Gastroesophageal sphincter (tissue), 3 donors: ENCODE measurements at regions not wholly inside any gene's neighbourhood (a gene's known extent, or its start where the extent isn't known, plus 50 kb on each side); places are given as distances from the start of the nearest gene placed in this dataset.

Experiments used
- POLR2A ChIP-seq, 2 donors: fragments of 450-650 bp; IDR thresholded peaks; one replicate each; pipeline ENCODE4 v1.6.1; 2017; ENCODE audit warnings: antibody characterized with exemption in 2 of 2, mild to moderate bottlenecking in 2 of 2, moderate library complexity in 1 of 2
- TF ChIP-seq, protein P1 (sequence below), 4 experiments: fragments of 200-600 bp in 2 of 4; fragments of 450-650 bp in 2 of 4; sonication (generic) in 1 of 4; IDR thresholded peaks; one replicate each; pipeline ENCODE4 v1.5.1; 2017 to 2019; ENCODE audit warnings: antibody characterized with exemption in 4 of 4, mild to moderate bottlenecking in 2 of 4, moderate library complexity in 2 of 4

DNA sequence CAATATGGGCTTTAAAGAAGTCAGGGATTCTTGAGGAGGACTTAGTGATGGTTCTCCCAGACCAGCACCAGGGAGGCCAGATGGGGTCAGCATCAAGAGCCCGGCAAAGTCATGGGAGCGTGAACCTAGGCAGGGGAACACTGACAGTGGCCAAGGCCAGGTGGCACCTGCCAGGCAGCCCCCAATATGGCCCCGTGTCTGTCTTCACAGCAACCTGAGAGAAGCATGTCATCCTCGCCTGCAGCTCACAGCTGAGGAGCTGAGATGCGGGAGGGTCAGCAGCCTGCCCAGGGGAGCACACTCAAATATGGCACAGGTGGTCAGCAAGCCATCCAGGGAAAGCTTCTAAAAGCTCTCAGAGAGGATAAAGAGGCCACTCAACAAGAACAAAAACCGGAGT, 105.7 kb upstream of the GPC1 start:
- TF ChIP-seq, protein P1, sequence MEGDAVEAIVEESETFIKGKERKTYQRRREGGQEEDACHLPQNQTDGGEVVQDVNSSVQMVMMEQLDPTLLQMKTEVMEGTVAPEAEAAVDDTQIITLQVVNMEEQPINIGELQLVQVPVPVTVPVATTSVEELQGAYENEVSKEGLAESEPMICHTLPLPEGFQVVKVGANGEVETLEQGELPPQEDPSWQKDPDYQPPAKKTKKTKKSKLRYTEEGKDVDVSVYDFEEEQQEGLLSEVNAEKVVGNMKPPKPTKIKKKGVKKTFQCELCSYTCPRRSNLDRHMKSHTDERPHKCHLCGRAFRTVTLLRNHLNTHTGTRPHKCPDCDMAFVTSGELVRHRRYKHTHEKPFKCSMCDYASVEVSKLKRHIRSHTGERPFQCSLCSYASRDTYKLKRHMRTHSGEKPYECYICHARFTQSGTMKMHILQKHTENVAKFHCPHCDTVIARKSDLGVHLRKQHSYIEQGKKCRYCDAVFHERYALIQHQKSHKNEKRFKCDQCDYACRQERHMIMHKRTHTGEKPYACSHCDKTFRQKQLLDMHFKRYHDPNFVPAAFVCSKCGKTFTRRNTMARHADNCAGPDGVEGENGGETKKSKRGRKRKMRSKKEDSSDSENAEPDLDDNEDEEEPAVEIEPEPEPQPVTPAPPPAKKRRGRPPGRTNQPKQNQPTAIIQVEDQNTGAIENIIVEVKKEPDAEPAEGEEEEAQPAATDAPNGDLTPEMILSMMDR (IDR thresholded peaks at IDR 0.05): no peak
- no peak for TF ChIP-seq POLR2A (IDR thresholded peaks at IDR 0.05)
